ENCODE measurements at regions not wholly inside any gene's neighbourhood (a gene's known extent, or its start where the extent isn't known, plus 50 kb on each side); places are given as distances from the start of the nearest gene placed in this dataset.

GRCh38 chr5:123827811-123828210 is 315.8 kb downstream of the CSNK1G3 start:
- DNase-seq, result no peak

DNA sequence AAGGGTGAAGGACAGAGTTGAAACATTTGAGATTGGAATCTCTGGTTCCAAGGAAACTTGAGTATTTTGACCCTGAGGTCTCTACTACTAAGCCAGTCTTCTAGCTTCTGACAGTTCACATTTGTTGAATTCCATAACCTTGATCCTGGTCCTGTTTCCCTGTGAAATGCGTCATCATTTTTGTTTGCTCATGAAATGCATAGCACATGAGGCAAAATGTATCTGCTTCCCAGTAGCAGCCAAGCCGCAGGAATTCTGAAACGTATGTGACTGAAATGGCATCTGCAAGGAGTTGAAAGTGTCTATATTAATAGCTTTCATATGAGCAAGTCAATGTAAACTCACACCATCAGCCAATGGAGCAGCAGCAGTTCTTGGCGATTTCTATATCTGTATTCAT is 307.9 kb downstream of the CSNK1G3 start:
- DNase-seq, result no peak

DNA sequence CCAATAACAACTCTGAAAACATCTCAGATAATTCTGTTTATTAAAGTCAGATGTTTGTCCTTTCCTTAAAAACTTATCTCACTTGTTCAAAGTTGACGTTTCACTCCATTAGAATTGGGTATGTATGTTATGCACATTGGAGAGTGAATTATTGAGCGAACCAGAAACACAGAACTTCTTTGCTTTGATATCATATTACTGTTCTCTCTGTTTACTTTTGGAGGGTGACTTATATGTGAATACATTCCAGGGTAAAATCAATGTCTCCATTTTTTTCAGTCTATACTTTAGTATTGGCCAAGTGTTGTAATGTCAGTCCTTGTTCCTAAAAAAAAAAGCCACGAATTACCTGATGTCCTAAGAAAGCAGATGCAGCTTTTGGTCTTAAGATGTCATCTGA is 307.4 kb downstream of the CSNK1G3 start:
- DNase-seq, result no peak

DNA sequence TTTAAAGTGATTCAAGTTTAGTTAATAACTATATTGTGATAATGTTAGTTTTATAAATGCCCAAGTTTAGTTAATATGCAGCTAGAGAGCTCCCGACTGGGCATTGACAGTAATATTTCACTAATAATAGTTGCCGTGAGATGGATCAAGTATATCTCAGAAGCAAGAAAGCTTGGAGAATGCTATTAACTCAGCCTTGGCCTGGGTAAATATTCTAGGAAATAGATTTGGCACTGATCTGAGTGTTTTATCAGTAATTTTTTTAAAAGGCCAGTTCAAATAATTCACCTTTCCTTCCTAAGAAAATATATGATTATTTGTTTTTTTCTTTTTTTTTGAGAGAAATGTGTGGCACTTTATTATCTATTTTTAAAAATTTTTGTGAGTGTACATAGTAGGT is 305.3 kb downstream of the CSNK1G3 start:
- no peak for DNase-seq

DNA sequence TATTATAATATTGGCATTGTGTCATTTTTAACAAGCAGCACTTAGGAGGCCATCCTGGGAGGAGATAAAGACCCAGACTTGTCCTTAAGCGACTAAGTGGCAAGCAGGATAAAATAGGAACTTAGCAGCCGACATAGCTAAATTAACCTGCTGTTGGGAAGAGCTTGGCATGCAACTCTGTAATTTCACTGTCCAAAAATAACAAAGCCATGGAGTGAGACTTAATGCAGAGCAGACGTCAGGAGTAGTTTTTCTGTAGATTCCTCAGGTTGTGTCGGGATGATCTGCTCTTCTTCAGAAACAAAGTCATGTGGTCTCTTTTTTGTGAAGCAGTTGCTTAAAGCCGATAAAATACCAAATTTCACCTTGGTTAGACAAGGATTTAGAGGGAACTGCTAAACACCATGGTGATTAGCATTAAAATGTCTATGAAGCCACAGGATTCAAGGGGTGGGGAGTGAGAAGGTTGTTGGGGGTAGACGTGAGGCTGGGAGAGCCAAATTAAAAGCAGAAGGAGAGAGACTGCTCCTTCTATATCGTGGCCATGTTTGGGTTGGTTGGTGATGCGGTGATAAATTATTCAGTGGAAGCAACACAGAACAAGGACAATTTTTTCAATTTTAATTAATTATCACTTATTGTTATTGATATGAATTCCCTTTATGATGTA is 303.0 kb downstream of the CSNK1G3 start:
- no peak for DNase-seq

DNA sequence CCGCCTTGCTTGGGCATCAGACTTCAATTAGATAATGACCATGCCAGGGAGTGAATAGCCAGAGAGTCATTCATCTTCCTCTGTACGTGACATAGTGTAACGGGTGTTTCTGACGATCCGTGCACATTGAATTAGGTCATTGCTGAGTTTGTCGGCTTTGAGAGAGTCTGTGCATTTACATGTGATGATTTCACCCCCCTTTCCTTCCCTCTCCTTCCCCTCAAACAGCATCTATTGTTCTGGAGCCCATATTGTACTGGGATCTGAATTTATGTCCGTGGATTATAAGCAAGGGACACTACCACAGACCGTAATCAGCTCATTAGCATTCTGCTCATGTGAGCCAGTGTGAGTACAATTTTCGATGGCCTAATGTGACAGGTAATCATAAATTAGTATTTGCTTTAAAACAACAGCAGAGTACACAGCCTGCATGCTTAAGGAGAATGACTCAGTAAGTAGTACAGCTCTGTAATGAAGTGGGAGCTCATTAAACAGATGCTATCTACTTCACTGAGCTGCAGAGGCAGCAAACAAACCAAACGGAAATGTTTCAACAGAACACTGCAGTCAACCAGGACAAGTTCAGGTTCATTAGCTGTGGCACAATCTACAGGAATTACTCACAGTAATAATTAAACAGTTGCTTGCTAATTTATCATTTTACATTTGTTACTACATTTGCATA is 302.1 kb downstream of the CSNK1G3 start:
- DNase-seq, result no peak

- DNase-seq, result no peak
These were observed 301.3 kb downstream of the CSNK1G3 start for GRCh38 chr5:123813264-123813663.

GRCh38 chr5:123811831-123812230 is 299.9 kb downstream of the CSNK1G3 start:
- DNase-seq, result no peak

GRCh38 chr5:123810746-123811340 is 298.9 kb downstream of the CSNK1G3 start:
- no peak for DNase-seq

DNA sequence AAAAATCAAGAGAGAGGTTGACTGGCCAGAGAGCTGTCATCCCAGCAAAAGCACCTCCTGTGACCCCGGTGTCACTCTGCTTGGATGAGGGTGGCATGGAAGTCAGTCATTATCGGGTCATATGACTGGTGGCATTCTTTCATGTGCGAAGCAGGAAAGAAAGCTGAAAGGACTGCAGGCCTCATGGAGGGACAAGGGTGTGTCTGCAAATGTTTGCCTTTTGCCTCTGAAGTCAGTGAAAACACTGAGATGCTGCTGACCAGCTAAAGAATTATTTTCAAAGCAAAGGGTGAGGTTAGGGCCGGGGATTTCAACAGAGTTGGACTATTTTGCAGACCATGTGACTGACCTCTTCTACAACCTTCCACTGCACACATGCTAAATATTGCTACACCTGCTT is 298.3 kb downstream of the CSNK1G3 start:
- no peak for DNase-seq

DNA sequence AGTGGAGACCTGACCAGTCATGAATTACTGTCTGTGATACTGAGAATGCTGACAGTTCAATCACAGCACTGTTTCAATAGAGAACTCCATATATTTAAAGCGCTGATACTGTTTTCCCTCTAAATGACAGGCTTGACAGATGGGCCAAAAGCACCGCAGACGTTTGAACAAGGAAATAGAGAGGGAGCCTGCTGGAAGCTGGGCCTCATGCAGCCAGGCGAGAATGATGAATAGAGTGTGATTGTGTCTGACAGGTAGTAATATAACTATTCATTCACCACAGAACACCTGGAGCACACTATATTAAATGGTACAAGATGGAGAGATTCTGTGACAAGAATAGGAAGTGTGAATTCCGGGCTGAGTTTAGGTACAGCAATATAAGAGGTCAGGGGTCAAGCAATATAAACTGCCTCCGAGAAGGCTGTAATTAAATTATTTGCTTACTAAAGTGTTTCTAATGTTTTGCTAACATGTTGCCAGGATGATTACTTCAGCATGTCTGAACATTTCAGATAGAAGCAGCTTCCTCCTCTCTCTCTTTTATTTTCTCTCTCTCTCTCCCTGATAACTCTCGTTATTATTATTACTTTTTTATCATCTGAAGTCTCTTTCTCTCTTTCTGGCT is 297.7 kb downstream of the CSNK1G3 start:
- DNase-seq, result peak; percentile 7

DNA sequence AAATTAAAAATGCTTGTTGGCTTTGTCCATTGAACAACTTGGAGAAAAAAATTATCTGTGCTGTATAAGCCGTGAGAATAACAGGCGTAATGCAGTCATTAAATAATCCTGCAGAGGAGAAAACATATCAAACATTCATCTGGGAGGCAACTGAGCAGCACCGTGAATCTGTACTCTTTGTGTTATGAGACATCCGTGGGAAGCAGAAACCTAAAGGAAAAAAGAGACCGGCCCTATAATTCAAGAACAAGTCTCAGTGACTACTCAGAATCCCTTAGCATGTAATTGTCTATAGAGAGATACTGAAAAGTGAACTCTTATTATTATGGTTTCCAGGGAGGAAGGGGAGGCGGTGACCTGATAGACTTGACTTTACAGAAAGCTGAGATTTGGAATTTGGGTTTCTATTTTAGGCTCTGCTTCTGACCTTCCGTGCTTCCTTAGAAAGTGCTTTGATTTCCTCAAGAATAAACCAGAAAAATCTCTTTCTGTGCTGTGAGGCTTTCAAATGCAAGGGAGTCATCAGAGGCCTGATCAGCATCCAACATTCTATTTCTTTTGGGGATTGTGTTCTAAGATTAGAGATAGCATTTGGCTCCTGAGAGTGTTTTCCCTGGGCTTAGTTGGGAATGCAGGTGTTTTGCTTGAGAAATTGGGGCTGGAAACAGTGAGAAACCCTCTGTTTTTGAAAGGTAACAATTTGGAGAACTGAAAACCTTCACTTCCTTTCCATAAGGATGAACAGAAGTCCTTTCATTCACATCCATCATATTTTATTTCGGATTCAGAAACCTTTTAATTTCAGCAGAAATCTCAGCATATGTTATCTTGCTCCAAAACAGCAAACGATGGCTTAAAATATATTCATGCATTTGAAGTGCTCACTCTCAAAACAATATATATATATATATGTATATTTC is 296.7 kb downstream of the CSNK1G3 start:
- no peak for DNase-seq

- no peak for DNase-seq
These were observed 295.4 kb downstream of the CSNK1G3 start for GRCh38 chr5:123807177-123807945.

DNA sequence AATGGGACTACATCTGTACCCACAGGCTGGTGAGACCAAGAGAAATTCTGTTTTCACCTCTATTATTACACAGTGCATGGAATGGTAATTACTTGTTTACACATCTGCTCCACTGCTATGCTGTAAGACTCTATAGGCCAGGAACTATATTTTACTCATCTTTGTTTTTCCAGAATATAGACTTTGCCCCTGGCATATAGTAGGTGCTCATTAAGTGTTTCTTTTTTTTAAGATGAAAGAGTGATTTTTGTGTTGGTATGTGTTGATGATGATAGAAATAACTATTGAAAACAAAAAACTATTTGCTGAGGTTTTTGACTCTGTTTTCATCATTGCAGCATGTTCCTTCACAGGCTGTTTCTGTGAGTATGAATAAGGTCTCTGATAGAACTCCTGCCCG is 294.7 kb downstream of the CSNK1G3 start:
- DNase-seq, result no peak

DNA sequence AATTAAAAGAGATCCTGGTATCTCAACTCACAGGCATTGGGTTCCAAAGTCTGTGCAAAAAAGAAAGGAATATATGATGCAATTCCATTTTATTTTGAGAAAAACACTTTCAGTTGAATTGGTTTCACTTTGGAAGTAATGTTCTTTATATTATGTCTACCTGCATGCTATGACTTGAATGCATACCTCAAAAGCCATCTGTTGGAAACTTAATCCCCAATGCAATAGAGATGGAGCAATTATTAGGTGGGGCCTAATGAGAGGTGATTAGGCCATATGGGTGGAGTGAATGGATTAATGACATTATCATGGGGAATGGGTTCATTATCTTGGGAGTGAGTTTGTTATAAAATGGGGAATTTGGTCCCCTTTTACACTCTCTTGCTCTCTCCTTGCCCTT is 293.3 kb downstream of the CSNK1G3 start:
- DNase-seq, result no peak

DNA sequence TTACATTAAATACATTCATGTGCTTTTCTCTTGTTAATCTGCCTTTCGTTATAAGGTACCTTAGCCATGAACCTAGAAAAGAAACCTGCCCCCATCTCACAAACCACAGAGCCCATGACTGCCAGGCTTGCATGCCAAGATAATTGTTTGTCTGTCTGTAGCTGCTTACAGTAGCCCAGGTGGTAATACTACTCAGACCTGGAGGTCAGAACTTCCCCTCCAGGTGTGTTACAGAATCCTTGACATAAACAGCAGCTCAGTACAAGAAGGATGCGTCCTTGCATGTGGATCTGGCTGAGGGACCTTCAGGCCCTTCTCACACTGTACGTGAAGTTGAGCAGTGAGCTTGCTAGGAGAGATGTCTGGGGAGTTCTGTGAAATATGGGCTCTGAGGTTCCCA is 291.4 kb downstream of the CSNK1G3 start:
- DNase-seq, result no peak

DNA sequence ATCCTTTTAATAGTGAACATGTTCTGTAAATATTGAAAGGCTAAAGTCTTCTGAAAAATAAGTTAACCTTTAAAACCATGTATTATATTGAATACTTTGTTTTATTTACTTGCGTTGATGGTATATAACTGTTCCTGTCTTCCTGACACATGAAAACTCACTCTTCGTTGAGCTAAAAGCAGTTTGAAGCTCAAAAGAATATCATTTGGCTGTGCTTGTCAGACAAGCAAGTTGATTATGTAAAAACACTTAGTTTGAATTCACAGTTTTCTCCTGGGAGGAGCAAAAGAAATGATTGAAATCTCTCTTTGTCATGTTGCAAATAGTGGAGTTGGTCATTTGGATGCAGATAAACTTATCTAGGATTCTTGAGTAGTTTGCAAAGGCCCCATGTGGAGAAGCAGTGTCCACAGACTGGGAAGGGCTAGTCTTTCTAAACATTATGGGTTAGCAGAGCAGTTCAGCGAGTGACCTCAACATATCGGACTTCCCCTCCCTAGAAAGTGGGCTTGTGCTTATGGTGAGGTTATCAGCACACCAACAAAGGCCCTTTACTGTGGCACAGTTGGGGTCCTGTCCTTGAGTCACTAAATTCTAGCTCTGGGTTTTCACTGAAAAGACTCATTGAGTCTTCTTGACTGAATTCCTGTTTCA is 290.4 kb downstream of the CSNK1G3 start:
- no peak for DNase-seq

DNA sequence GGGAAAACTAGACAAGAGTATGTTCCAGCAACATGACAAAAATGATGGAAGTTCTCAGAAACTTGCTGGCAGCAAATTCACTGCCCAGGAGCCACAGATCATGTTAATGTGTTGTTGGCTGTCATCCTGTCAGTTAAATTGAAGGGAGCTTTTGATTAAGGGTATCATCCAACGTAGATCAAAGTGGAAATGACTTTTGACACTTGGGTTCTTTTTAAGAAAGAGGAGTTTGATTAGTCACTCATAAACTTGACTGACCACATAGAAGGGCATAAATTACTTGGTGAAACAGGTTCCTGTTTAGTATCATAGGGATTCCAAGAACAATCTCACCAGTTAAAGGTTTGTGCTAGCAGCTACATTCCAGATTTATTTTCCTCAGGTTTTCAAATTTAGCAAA is 288.7 kb downstream of the CSNK1G3 start:
- DNase-seq, result no peak

- DNase-seq, result no peak
These were observed 283.7 kb downstream of the CSNK1G3 start for GRCh38 chr5:123795688-123796087.

DNA sequence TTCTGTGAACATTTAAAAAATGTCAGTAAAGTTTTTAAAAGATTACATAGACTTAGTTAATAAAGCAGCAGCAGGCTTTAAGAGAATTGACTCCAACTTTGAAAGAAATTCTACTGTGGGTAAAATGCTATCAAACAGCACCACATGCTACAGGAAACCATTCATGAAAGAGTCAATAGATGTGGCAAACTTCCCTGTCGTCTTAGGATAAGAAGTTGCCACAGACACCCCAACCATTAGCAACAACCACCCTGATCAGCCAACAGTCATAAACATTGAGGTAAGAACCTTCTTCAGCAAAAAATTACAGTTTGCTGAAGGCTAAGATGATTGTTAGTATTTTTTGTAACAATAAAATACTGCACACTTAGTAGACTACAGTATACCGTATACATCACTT is 278.2 kb downstream of the CSNK1G3 start:
- DNase-seq, result no peak

DNA sequence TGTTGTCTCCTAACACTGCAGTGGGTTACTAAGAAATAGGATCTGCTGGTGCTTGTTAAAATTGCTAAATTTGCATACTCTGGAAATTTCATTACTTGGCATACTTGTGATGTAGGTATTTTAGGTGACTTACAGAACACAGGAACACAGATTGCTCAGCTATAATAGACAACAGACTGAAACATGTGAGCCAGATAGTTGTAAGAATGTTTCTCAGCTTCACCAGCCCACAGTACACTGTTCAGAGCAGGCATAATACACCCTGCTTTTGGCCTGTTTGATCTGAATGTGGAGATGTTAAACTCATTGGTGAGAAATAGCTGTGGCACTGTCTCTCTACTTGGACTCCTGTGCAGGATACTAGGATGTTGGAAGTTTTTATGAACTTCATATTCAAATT is 275.7 kb downstream of the CSNK1G3 start:
- no peak for DNase-seq

DNA sequence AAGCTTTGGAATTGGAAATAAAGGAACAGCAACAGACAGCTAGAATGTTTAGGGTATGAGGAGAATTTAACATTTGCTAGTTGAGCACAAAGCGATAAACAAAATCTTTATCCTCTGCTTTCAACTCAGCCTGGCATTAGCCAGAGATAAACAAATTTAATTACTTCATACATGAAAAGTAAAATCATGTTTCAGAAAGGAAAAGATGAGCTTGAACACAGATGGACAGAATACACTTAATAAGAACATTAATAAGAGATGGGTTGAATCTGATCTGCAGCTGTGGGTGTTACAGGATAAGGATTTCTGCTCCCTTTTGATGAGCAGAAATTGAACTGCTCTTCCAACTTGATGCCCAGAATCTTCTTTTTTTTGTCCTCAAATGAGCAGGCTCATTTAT is 275.2 kb downstream of the CSNK1G3 start:
- DNase-seq, result no peak

Measured in NCI-H2107 (cell line).